SK-N-SH (cell line): ENCODE measurements at regions not wholly inside any gene's neighbourhood (a gene's known extent, or its start where the extent isn't known, plus 50 kb on each side); places are given as distances from the start of the nearest gene placed in this dataset.

Experiments used
- CTCF ChIA-PET: fragments of 300-600, 350-600 bp; formaldehyde crosslinking; extraction: SDS; loops from one replicate; lab custom pipeline; 2021; lab: Yijun Ruan, JAX
- POLR2A ChIA-PET: fragments of 350-600 bp; sonication (Branson Sonifier 250); formaldehyde crosslinking; extraction: SDS; loops from one replicate; lab custom pipeline; 2020; ENCODE audit warnings: antibody characterized with exemption, inconsistent platforms; lab: Yijun Ruan, JAX
- DNase-seq: peaks from one replicate; pipeline ENCODE4 v3.0.0; 2012
- H2AFZ ChIP-seq: fragments of 200-600 bp; sonication (generic); 2 replicates; pipeline ENCODE4 v1.8.1; 2016; ENCODE audit warnings: antibody characterized with exemption, mild to moderate bottlenecking, low read depth
- H3F3A ChIP-seq: fragments of 200-600 bp; sonication (generic); replicated peaks from 2 replicates; pipeline ENCODE3; 2016; ENCODE audit warnings: antibody characterized with exemption, mild to moderate bottlenecking; ENCODE audit not compliant: insufficient read depth
- H3K27ac ChIP-seq, 2 experiments: fragments of 200-500 bp in 1 of 2; fragments of 200-600 bp in 1 of 2; sonication (Bioruptor generic) in 1 of 2; sonication (generic), shearing (Covaris generic) in 1 of 2; 2 replicates each; pipeline versions ENCODE4 v1.5.1 to v1.6.1; 2014 to 2016; ENCODE audit warnings: low read depth in 2 of 2, inconsistent platforms in 1 of 2, low read length in 1 of 2, mild to moderate bottlenecking in 1 of 2, mixed read lengths in 1 of 2
- H3K27me3 ChIP-seq: fragments of 200-600 bp; sonication (generic), shearing (Covaris generic); 2 replicates; pipeline ENCODE4 v1.6.1; 2016; ENCODE audit warnings: mixed run types; ENCODE audit not compliant: insufficient read depth
- H3K36me3 ChIP-seq, 2 experiments: fragments of 200-500 bp in 1 of 2; fragments of 200-600 bp in 1 of 2; sonication (Bioruptor generic) in 1 of 2; sonication (generic) in 1 of 2; replicated peaks in 1 of 2; 2 replicates each; pipeline versions ENCODE3 to v1.5.1; 2014 to 2016; ENCODE audit warnings: low read length in 1 of 2, mild to moderate bottlenecking in 1 of 2; ENCODE audit not compliant: insufficient read depth in 2 of 2, control insufficient read depth in 1 of 2
- H3K4me1 ChIP-seq, 2 experiments: fragments of 200-500 bp in 1 of 2; fragments of 200-600 bp in 1 of 2; sonication (Bioruptor generic) in 1 of 2; sonication (generic), shearing (Covaris generic) in 1 of 2; 2 replicates each; pipeline versions ENCODE4 v1.5.1 to v1.6.1; 2014 to 2016; ENCODE audit warnings: low read depth in 1 of 2, low read length in 1 of 2, mixed run types in 1 of 2; ENCODE audit not compliant: insufficient read depth in 2 of 2, control insufficient read depth in 1 of 2
- H3K4me2 ChIP-seq: fragments of 200-600 bp; sonication (generic), shearing (Covaris generic); 2 replicates; pipeline ENCODE4 v1.6.1; 2017; ENCODE audit warnings: mixed run types
- H3K4me3 ChIP-seq, 2 experiments: fragments of 200-500 bp in 1 of 2; fragments of 200-600 bp in 1 of 2; sonication (Bioruptor generic) in 1 of 2; sonication (generic), shearing (Covaris generic) in 1 of 2; 2 replicates each; pipeline versions ENCODE4 v1.5.1 to v1.8.1; 2014 to 2016; ENCODE audit warnings: low read depth in 2 of 2, inconsistent platforms in 1 of 2, low read length in 1 of 2, mild to moderate bottlenecking in 1 of 2, mixed read lengths in 1 of 2, moderate library complexity in 1 of 2
- H3K79me2 ChIP-seq: fragments of 200-600 bp; sonication (generic); 2 replicates; pipeline ENCODE4 v1.8.1; 2017; ENCODE audit warnings: mild to moderate bottlenecking; ENCODE audit not compliant: insufficient read depth
- H3K9ac ChIP-seq: fragments of 200-600 bp; sonication (generic); 2 replicates; pipeline ENCODE4 v1.6.1; 2017; ENCODE audit warnings: mixed run types
- H3K9me2 ChIP-seq: fragments of 200-600 bp; sonication (generic); 2 replicates; pipeline ENCODE4 v1.6.1; 2017; ENCODE audit warnings: mixed run types
- H3K9me3 ChIP-seq: fragments of 200-600 bp; sonication (generic); 2 replicates; pipeline ENCODE4 v1.6.1; 2017; ENCODE audit warnings: mixed run types, mild to moderate bottlenecking, moderate library complexity
- H4K20me1 ChIP-seq: fragments of 200-600 bp; sonication (generic); 2 replicates; pipeline ENCODE4 v1.6.1; 2017; ENCODE audit warnings: mild to moderate bottlenecking, mixed run types; ENCODE audit not compliant: insufficient read depth
- CHD2 ChIP-seq: fragments of 150-350 bp; IDR thresholded peaks from 2 replicates; pipeline ENCODE4 v1.6.1; 2018; ENCODE audit warnings: low read length; ENCODE audit not compliant: partially characterized antibody
- EP300 ChIP-seq, 2 experiments: IDR thresholded peaks; 2 replicates each; pipeline versions ENCODE4 v1.4.0 to v1.6.1; 2012; ENCODE audit warnings: borderline replicate concordance in 1 of 2, low read depth in 1 of 2, low read length in 1 of 2
- FOSL2 ChIP-seq: IDR thresholded peaks from 2 replicates; pipeline ENCODE4 v1.4.0; 2012; ENCODE audit warnings: low read depth, mild to moderate bottlenecking, moderate library complexity, borderline replicate concordance
- GABPA ChIP-seq: IDR thresholded peaks from 2 replicates; pipeline ENCODE4 v1.4.0; 2012; ENCODE audit warnings: low read depth, mild to moderate bottlenecking
- JUND ChIP-seq: IDR thresholded peaks from 2 replicates; pipeline ENCODE4 v1.4.0; 2012
- MAX ChIP-seq: IDR thresholded peaks from 2 replicates; pipeline ENCODE4 v1.4.0; 2012; ENCODE audit warnings: low read depth
- MEF2A ChIP-seq: IDR thresholded peaks from 2 replicates; pipeline ENCODE4 v1.4.0; 2012; ENCODE audit warnings: low read depth, borderline replicate concordance
- PBX3 ChIP-seq: IDR thresholded peaks from 2 replicates; pipeline ENCODE4; 2012
- POLR2AphosphoS5 ChIP-seq: IDR thresholded peaks from 2 replicates; pipeline ENCODE4 v1.6.1; 2012; ENCODE audit warnings: low read depth, low read length
- RAD21 ChIP-seq: IDR thresholded peaks from 2 replicates; pipeline ENCODE4 v1.6.1; 2012; ENCODE audit warnings: mild to moderate bottlenecking, low read length
- RFX5 ChIP-seq: IDR thresholded peaks from 2 replicates; pipeline ENCODE4 v1.6.1; 2012; ENCODE audit warnings: mild to moderate bottlenecking, improper control_type of control experiment, low read length
- TCF12 ChIP-seq: IDR thresholded peaks from 2 replicates; pipeline ENCODE4 v1.4.0; 2012
- YY1 ChIP-seq: IDR thresholded peaks from 2 replicates; pipeline ENCODE4 v1.4.0; 2012; ENCODE audit warnings: low read depth, mild to moderate bottlenecking
- WGBS: methylation state at CpG from one replicate; pipeline ENCODE4 v1.1.6; 2017; ENCODE audit warnings: low lambda C conversion rate; 5-methylcytosine and 5-hydroxymethylcytosine counted together
- TF ChIP-seq, protein P1 (sequence below): fragments of 200-600 bp; sonication (generic); IDR thresholded peaks from 2 replicates; pipeline ENCODE4 v1.6.1; 2017; ENCODE audit warnings: antibody characterized with exemption, mild to moderate bottlenecking, moderate library complexity

DNA sequence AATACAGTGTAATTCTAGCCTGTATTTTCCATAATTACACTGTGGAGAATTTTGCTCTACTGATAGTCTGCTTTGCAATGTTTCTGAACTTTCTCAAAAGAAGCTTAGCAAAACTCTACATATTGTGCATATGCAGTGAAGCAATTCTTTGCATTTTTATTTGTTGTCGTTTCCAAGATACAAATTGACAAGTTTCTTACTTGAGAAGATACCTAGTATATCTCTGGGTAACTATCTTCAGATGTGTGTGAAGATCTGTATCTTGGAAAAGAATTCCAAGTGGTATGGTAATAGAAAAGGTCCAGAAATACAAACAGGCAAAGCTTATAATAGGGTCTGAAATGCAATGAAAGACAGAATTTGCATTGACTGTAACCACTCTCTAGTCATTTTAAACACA lies 1119.8 kb upstream of the INTU start:
- no peak overlapping the region for H3K9ac ChIP-seq
- H3K4me3 ChIP-seq = no peak overlapping the region
- no peaks in the 10 kb centered on the region for H3K27me3 ChIP-seq
- H3K79me2 ChIP-seq = no peaks in the 10 kb centered on the region
- no peaks in the 10 kb centered on the region for H3K36me3 ChIP-seq
- H3K9me2 ChIP-seq = no peaks in the 10 kb centered on the region
- H3K9me3 ChIP-seq = no peaks in the 10 kb centered on the region
- ChIA-PET CTCF (no interaction called here), POLR2A (no interaction called here)
- H4K20me1 ChIP-seq = no peaks in the 10 kb centered on the region
- peaks cover 0 to 4% of the 10 kb centered on the region in 2 experiments; a peak in 2 of 4 replicates for H3K4me1 ChIP-seq
- H3K27ac ChIP-seq = peak overlapping the region in 1 of 2 experiments; percentile 76; a peak in 1 of 4 replicates
- no peaks in the 10 kb centered on the region for H3F3A ChIP-seq
- H2AFZ ChIP-seq = no peak overlapping the region
- 35% methylated on average over 1 of the region's 1 CpG for WGBS
- H3K4me2 ChIP-seq = no peak overlapping the region
- no peak for DNase-seq
- TF ChIP-seq MEF2A (no peak), PBX3 (0 out of 2 replicates have a peak, but pooled peaks have one; percentile 12), TCF12 (peak; percentile 47; the same call in 1 of the 2 replicates)

DNA sequence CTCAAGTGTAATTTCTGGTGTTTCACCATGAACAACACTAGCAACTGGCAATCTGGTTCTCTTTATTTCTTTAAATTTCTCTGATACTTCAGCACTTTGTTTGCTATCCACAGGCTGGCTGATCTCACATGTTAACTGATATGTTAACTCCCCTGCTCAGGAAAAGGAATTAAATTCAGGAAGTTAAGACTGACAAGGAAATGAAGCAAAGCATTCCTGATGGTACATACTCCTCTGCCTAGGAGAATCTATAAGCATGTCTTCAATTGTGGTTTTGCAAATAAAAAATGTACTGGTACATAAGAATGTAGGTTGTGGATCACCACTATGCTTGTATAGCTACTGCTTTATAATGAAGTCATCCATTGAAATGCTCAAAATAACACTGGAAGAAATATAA lies 1119.2 kb upstream of the INTU start:
- Histone ChIP-seq H3K79me2 (no peaks in the 10 kb centered on the region), H3K27ac (peak overlapping the region in 1 of 2 experiments; percentile 76; a peak in 1 of 4 replicates), H3K9ac (no peak overlapping the region), H3K9me2 (no peaks in the 10 kb centered on the region; the same call in 1 of the 2 replicates), H3K4me2 (no peak overlapping the region), H3K36me3 (no peaks in the 10 kb centered on the region), H4K20me1 (no peaks in the 10 kb centered on the region), H3F3A (no peaks in the 10 kb centered on the region), H3K27me3 (no peaks in the 10 kb centered on the region), H3K4me1 (peaks cover 0 to 4% of the 10 kb centered on the region in 2 experiments; a peak in 2 of 4 replicates), H3K9me3 (no peaks in the 10 kb centered on the region), H2AFZ (no peak overlapping the region), H3K4me3 (no peak overlapping the region)
- ChIA-PET POLR2A (no interaction called here), CTCF (no interaction called here)
- TF ChIP-seq MAX (no peak), YY1 (no peak), TCF12 (peak; percentile 16; the same call in 1 of the 2 replicates)
- DNase-seq = no peak

DNA sequence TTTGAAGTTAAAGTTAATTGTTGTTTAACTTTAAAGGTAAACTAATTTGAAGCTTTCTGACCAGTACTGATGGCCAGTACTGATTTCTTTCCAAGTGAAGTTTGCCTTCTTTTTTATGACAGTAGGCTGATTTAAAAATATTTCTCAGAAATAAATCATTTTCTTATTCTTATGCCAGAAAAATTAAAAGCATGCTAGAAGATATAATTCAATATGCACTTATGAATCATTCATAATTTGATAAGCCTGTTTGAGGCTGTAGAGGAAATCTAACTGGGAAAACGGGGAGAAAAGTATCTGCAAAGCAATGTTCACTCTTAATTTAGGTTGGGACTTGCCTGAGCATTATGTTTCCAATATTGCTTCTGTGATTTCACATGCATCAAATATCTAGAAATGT lies 1112.0 kb upstream of the INTU start:
- Histone ChIP-seq H3F3A (no peaks in the 10 kb centered on the region), H3K79me2 (no peaks in the 10 kb centered on the region), H3K9me3 (no peaks in the 10 kb centered on the region), H2AFZ (no peak overlapping the region), H3K36me3 (no peaks in the 10 kb centered on the region), H3K9ac (no peak overlapping the region), H3K4me3 (no peak overlapping the region), H4K20me1 (no peaks in the 10 kb centered on the region), H3K27ac (no peak overlapping the region), H3K4me1 (no peaks in the 10 kb centered on the region; a peak in 1 of 4 replicates), H3K4me2 (no peak overlapping the region), H3K9me2 (no peaks in the 10 kb centered on the region; the same call in 1 of the 2 replicates), H3K27me3 (no peaks in the 10 kb centered on the region)
- DNase-seq = no peak
- CTCF ChIA-PET = interaction anchor here (1.4 kb wide), 1 partner anchor 22 kb away, joined by 3 read pairs; no protein-coding TSS in a partner anchor
- TF ChIP-seq FOSL2 (no peak), EP300 (IDR thresholded peaks at IDR 0.05; ENCODE audit: borderline replicate concordance in 1 of 2, low read depth in 1 of 2, low read length in 1 of 2) (peak in 1 of 2 experiments; percentile 24; a peak in 2 of 4 replicates), POLR2AphosphoS5 (no peak), GABPA (no peak), YY1 (no peak), JUND (0 out of 2 replicates have a peak, but pooled peaks have one; percentile 22), CHD2 (no peak), RFX5 (no peak), PBX3 (0 out of 2 replicates have a peak, but pooled peaks have one; percentile 13), TCF12 (peak; percentile 23; the same call in 1 of the 2 replicates), RAD21 (no peak)
- TF ChIP-seq, protein P1, sequence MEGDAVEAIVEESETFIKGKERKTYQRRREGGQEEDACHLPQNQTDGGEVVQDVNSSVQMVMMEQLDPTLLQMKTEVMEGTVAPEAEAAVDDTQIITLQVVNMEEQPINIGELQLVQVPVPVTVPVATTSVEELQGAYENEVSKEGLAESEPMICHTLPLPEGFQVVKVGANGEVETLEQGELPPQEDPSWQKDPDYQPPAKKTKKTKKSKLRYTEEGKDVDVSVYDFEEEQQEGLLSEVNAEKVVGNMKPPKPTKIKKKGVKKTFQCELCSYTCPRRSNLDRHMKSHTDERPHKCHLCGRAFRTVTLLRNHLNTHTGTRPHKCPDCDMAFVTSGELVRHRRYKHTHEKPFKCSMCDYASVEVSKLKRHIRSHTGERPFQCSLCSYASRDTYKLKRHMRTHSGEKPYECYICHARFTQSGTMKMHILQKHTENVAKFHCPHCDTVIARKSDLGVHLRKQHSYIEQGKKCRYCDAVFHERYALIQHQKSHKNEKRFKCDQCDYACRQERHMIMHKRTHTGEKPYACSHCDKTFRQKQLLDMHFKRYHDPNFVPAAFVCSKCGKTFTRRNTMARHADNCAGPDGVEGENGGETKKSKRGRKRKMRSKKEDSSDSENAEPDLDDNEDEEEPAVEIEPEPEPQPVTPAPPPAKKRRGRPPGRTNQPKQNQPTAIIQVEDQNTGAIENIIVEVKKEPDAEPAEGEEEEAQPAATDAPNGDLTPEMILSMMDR = no peak
- WGBS = 13% methylated on average over 1 of the region's 1 CpG
- POLR2A ChIA-PET = no interaction called here
